MM.1S (cell line): ENCODE measurements at regions not wholly inside any gene's neighbourhood (a gene's known extent, or its start where the extent isn't known, plus 50 kb on each side); places are given as distances from the start of the nearest gene placed in this dataset.

Experiments used
- DNase-seq: peaks from one replicate; pipeline ENCODE4 v3.0.0-alpha.2; 2015
- H2AFZ ChIP-seq: fragments of 300-600 bp; sonication (generic); 2 replicates; pipeline ENCODE4 v1.6.0; 2016; ENCODE audit warnings: antibody characterized with exemption, low read length
- H3F3A ChIP-seq: fragments of 300-600 bp; sonication (generic); 2 replicates; pipeline ENCODE4 v1.6.1; 2016; ENCODE audit warnings: mild to moderate bottlenecking, antibody characterized with exemption, low read length, moderate library complexity, mixed read lengths; ENCODE audit not compliant: insufficient read depth
- H3K27ac ChIP-seq: fragments of 300-600 bp; sonication (generic); 2 replicates; pipeline ENCODE4 v1.5.1; 2016; ENCODE audit warnings: mild to moderate bottlenecking, low read length
- H3K27me3 ChIP-seq: fragments of 300-600 bp; sonication (generic); replicated peaks from 2 replicates; pipeline ENCODE4 v1.6.0; 2016; ENCODE audit warnings: low read length; ENCODE audit not compliant: insufficient read depth
- H3K36me3 ChIP-seq: fragments of 300-600 bp; sonication (generic); replicated peaks from 2 replicates; pipeline ENCODE4 v1.6.1; 2016; ENCODE audit warnings: mild to moderate bottlenecking, low read length, mixed read lengths; ENCODE audit not compliant: insufficient read depth
- H3K4me1 ChIP-seq: fragments of 300-600 bp; sonication (generic); 2 replicates; pipeline ENCODE4 v1.6.1; 2016; ENCODE audit warnings: low read length, mixed read lengths
- H3K4me2 ChIP-seq: fragments of 300-600 bp; sonication (generic); 2 replicates; pipeline ENCODE4 v1.6.0; 2016; ENCODE audit warnings: low read depth, low read length
- H3K4me3 ChIP-seq: fragments of 300-600 bp; sonication (generic); 2 replicates; pipeline ENCODE4 v1.5.1; 2016; ENCODE audit warnings: low read length, mixed read lengths
- H3K79me2 ChIP-seq: fragments of 300-600 bp; sonication (generic); 2 replicates; pipeline ENCODE4 v1.6.1; 2016; ENCODE audit warnings: mixed run types, low read length, mixed read lengths
- H3K9ac ChIP-seq: fragments of 300-600 bp; sonication (generic); 2 replicates; pipeline ENCODE4 v1.6.1; 2016; ENCODE audit warnings: low read length, mixed read lengths
- H3K9me2 ChIP-seq: fragments of 300-600 bp; sonication (generic); replicated peaks from 2 replicates; pipeline ENCODE4 v1.6.1; 2016; ENCODE audit warnings: mild to moderate bottlenecking, low read length, mixed read lengths; ENCODE audit not compliant: insufficient read depth
- H3K9me3 ChIP-seq: fragments of 300-600 bp; sonication (generic); replicated peaks from 2 replicates; pipeline ENCODE4 v1.6.1; 2016; ENCODE audit warnings: mild to moderate bottlenecking, low read length, mixed read lengths; ENCODE audit not compliant: insufficient read depth
- H4K20me1 ChIP-seq: fragments of 300-600 bp; sonication (generic); 2 replicates; pipeline ENCODE4 v1.6.1; 2016; ENCODE audit warnings: mild to moderate bottlenecking, low read length, moderate library complexity, mixed read lengths; ENCODE audit not compliant: insufficient read depth
- CTCF ChIP-seq: fragments of 300-600 bp; sonication (generic); IDR thresholded peaks from 2 replicates; pipeline ENCODE4 v1.5.1; 2016; ENCODE audit warnings: antibody characterized with exemption, low read length, mixed read lengths
- EZH2 ChIP-seq: fragments of 300-600 bp; sonication (generic); optimal IDR thresholded peaks from 2 replicates; pipeline ENCODE3; 2017; ENCODE audit warnings: low read depth, mild to moderate bottlenecking, antibody characterized with exemption, low read length, mixed read lengths
- EZH2phosphoT487 ChIP-seq: fragments of 300-600 bp; sonication (generic); IDR thresholded peaks from 2 replicates; pipeline ENCODE4 v1.6.1; 2018; ENCODE audit warnings: antibody characterized with exemption, low read length

GRCh38 chr7:26486153-26486552 is 194.5 kb downstream of the SNX10 start:
- no peak for DNase-seq
- no peaks in the 10 kb centered on the region for H4K20me1 ChIP-seq
- no peaks in the 10 kb centered on the region for H3K27me3 ChIP-seq
- no peak overlapping the region for H2AFZ ChIP-seq
- no peaks in the 10 kb centered on the region for H3K79me2 ChIP-seq
- no peaks in the 10 kb centered on the region for H3K9me2 ChIP-seq
- no peak overlapping the region for H3K4me2 ChIP-seq
- TF ChIP-seq EZH2phosphoT487 (no peak), CTCF (no peak)
- H3F3A ChIP-seq, result no peaks in the 10 kb centered on the region
- H3K9me3 ChIP-seq, result no peaks in the 10 kb centered on the region
- no peak overlapping the region for H3K4me3 ChIP-seq
- H3K9ac ChIP-seq, result no peak overlapping the region
- no peaks in the 10 kb centered on the region for H3K36me3 ChIP-seq
- H3K4me1 ChIP-seq, result no peaks in the 10 kb centered on the region
- H3K27ac ChIP-seq, result no peak overlapping the region

GRCh38 chr7:26487780-26488515 is 196.3 kb downstream of the SNX10 start:
- Histone ChIP-seq H3K4me1 (no peaks in the 10 kb centered on the region), H3K27me3 (no peaks in the 10 kb centered on the region), H3K27ac (no peak overlapping the region), H3K79me2 (no peaks in the 10 kb centered on the region), H3F3A (no peaks in the 10 kb centered on the region), H3K36me3 (no peaks in the 10 kb centered on the region), H3K4me3 (no peak overlapping the region), H3K9me3 (no peaks in the 10 kb centered on the region), H2AFZ (no peak overlapping the region), H3K9ac (no peak overlapping the region), H3K9me2 (no peaks in the 10 kb centered on the region), H4K20me1 (no peaks in the 10 kb centered on the region), H3K4me2 (no peak overlapping the region)
- TF ChIP-seq EZH2 (no peak), CTCF (no peak), EZH2phosphoT487 (no peak)
- no peak for DNase-seq

- no peaks in the 10 kb centered on the region for H3K27me3 ChIP-seq
- H4K20me1 ChIP-seq, result no peaks in the 10 kb centered on the region
- no peaks in the 10 kb centered on the region for H3K9me2 ChIP-seq
- no peaks in the 10 kb centered on the region for H3K4me1 ChIP-seq
- TF ChIP-seq EZH2 (no peak), CTCF (no peak), EZH2phosphoT487 (no peak)
- H3K4me3 ChIP-seq, result no peak overlapping the region
- H3K9ac ChIP-seq, result no peak overlapping the region
- no peak overlapping the region for H3K4me2 ChIP-seq
- no peak overlapping the region for H2AFZ ChIP-seq
- no peaks in the 10 kb centered on the region for H3K79me2 ChIP-seq
- DNase-seq, result no peak
- H3K36me3 ChIP-seq, result no peaks in the 10 kb centered on the region
- no peaks in the 10 kb centered on the region for H3F3A ChIP-seq
- H3K27ac ChIP-seq, result no peak overlapping the region
- no peaks in the 10 kb centered on the region for H3K9me3 ChIP-seq
Observed at GRCh38 chr7:26489391-26489790, 197.7 kb downstream of the SNX10 start.
